ENCODE measurements at regions not wholly inside any gene's neighbourhood (a gene's known extent, or its start where the extent isn't known, plus 50 kb on each side); places are given as distances from the start of the nearest gene placed in this dataset.

DNA sequence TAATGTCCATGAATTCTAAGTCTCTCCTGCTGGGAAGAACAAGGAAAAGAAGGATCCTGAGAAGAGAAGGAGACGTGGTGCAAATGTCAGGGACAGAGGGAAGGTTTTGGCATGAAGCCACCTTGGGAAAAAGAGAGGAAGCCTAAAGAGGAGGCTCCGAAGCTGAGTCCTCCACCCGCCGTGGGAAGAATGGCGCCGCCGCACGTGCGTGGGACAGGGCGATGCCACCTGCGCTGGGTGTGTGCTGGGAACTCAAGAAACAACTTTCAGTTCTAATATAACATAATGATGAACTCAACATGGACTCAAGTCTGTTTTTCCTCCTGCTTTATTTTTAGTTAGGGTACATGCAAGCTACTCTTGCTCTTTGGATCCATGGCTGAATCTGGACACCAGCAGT, 362.3 kb upstream of the RUNX1 start:
- intact Hi-C loops (cut with micrococcal nuclease; ENCODE audit: unreplicated experiment), result no loop called here
- CTCF ChIA-PET, result no interaction called here
- no peak for ATAC-seq
- no peaks in the 10 kb centered on the region for H3K27me3 ChIP-seq (ENCODE audit: control insufficient read depth, insufficient read depth, low read length)
- no peak for DNase-seq (ENCODE audit: low read depth, low spot score)
- H3K36me3 ChIP-seq (ENCODE audit: control insufficient read depth, insufficient read depth, low read length), result no peaks in the 10 kb centered on the region
- no peak for TF ChIP-seq POLR2AphosphoS5 (IDR thresholded peaks at IDR 0.05; ENCODE audit: low read depth, low read length)
- TF ChIP-seq SIN3A (IDR thresholded peaks at IDR 0.05; ENCODE audit: borderline replicate concordance, insufficient read depth, low read depth, low read length), result no peak
- TF ChIP-seq, protein P1, sequence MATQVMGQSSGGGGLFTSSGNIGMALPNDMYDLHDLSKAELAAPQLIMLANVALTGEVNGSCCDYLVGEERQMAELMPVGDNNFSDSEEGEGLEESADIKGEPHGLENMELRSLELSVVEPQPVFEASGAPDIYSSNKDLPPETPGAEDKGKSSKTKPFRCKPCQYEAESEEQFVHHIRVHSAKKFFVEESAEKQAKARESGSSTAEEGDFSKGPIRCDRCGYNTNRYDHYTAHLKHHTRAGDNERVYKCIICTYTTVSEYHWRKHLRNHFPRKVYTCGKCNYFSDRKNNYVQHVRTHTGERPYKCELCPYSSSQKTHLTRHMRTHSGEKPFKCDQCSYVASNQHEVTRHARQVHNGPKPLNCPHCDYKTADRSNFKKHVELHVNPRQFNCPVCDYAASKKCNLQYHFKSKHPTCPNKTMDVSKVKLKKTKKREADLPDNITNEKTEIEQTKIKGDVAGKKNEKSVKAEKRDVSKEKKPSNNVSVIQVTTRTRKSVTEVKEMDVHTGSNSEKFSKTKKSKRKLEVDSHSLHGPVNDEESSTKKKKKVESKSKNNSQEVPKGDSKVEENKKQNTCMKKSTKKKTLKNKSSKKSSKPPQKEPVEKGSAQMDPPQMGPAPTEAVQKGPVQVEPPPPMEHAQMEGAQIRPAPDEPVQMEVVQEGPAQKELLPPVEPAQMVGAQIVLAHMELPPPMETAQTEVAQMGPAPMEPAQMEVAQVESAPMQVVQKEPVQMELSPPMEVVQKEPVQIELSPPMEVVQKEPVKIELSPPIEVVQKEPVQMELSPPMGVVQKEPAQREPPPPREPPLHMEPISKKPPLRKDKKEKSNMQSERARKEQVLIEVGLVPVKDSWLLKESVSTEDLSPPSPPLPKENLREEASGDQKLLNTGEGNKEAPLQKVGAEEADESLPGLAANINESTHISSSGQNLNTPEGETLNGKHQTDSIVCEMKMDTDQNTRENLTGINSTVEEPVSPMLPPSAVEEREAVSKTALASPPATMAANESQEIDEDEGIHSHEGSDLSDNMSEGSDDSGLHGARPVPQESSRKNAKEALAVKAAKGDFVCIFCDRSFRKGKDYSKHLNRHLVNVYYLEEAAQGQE (IDR thresholded peaks at IDR 0.05; ENCODE audit: insufficient read depth in 1 of 2, low read depth in 2 of 2, low read length in 1 of 2), result no peak
- no peak for TF ChIP-seq TCF7L2 (IDR thresholded peaks at IDR 0.05; ENCODE audit: low read depth, low read length)
- TF ChIP-seq, protein P2, sequence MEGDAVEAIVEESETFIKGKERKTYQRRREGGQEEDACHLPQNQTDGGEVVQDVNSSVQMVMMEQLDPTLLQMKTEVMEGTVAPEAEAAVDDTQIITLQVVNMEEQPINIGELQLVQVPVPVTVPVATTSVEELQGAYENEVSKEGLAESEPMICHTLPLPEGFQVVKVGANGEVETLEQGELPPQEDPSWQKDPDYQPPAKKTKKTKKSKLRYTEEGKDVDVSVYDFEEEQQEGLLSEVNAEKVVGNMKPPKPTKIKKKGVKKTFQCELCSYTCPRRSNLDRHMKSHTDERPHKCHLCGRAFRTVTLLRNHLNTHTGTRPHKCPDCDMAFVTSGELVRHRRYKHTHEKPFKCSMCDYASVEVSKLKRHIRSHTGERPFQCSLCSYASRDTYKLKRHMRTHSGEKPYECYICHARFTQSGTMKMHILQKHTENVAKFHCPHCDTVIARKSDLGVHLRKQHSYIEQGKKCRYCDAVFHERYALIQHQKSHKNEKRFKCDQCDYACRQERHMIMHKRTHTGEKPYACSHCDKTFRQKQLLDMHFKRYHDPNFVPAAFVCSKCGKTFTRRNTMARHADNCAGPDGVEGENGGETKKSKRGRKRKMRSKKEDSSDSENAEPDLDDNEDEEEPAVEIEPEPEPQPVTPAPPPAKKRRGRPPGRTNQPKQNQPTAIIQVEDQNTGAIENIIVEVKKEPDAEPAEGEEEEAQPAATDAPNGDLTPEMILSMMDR (IDR thresholded peaks at IDR 0.05), result no peak
- H3K27ac ChIP-seq (ENCODE audit: low read length), result no peak overlapping the region
- no TSS peak for BruUV-seq (replicated peaks)
- H3K4me3 ChIP-seq (ENCODE audit: low read depth in 2 of 2, low read length in 2 of 2), result no peak overlapping the region
- POLR2A ChIA-PET, result no interaction called here
- in situ Hi-C loops (cut with HindIII; ENCODE audit: low pct_unique_long_range_greater_than_20kb, low sequenced_read_pairs), result no loop called here
- H3K4me1 ChIP-seq (ENCODE audit: control insufficient read depth, insufficient read depth, low read length), result no peaks in the 10 kb centered on the region
- no peaks in the 10 kb centered on the region for H3K9me3 ChIP-seq (ENCODE audit: control insufficient read depth, insufficient read depth, low read depth, low read length)

DNA sequence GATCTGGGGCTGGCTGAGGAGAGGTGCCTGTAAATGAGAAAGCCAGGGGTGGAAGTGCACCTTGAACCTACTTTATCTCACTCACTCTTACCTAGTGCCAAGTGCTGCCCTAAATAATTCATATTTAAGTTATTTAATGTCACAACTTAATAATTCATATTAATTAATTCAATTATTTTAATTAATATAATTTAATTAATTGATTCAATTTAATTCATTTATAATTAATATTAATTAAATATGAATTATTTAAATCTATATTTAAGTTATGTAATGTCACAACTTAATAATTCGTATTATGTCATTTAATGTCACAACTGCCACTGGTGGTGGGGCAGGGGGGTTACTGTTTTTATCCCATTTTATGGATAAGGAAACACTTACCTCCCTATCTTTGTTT, 361.6 kb upstream of the RUNX1 start:
- Histone ChIP-seq H3K9me3 (ENCODE audit: control insufficient read depth, insufficient read depth, low read depth, low read length) (no peaks in the 10 kb centered on the region), H3K27ac (ENCODE audit: low read length) (no peak overlapping the region), H3K4me1 (ENCODE audit: control insufficient read depth, insufficient read depth, low read length) (no peaks in the 10 kb centered on the region), H3K36me3 (ENCODE audit: control insufficient read depth, insufficient read depth, low read length) (no peaks in the 10 kb centered on the region), H3K27me3 (ENCODE audit: control insufficient read depth, insufficient read depth, low read length) (no peaks in the 10 kb centered on the region), H3K4me3 (ENCODE audit: low read depth in 2 of 2, low read length in 2 of 2) (no peak overlapping the region)
- POLR2A ChIA-PET, result no interaction called here
- DNase-seq (ENCODE audit: low read depth, low spot score), result no peak
- CTCF ChIA-PET, result no interaction called here
- no peak for ATAC-seq
- intact Hi-C loops (cut with micrococcal nuclease; ENCODE audit: unreplicated experiment), result no loop called here
- in situ Hi-C loops (cut with HindIII; ENCODE audit: low pct_unique_long_range_greater_than_20kb, low sequenced_read_pairs), result no loop called here
- BruUV-seq (replicated peaks), result no TSS peak
- TF ChIP-seq, protein P1 (IDR thresholded peaks at IDR 0.05; ENCODE audit: insufficient read depth in 1 of 2, low read depth in 2 of 2, low read length in 1 of 2), result no peak
- TF ChIP-seq POLR2AphosphoS5 (IDR thresholded peaks at IDR 0.05; ENCODE audit: low read depth, low read length) (no peak), SIN3A (IDR thresholded peaks at IDR 0.05; ENCODE audit: borderline replicate concordance, insufficient read depth, low read depth, low read length) (no peak)
